ENCODE measurements at regions not wholly inside any gene's neighbourhood (a gene's known extent, or its start where the extent isn't known, plus 50 kb on each side); places are given as distances from the start of the nearest gene placed in this dataset.

- no peak for DNase-seq
- Histone ChIP-seq H3K36me3 (no peaks in the 10 kb centered on the region), H3K4me3 (no peak overlapping the region), H3K9me3 (peaks cover 0 to 3% (median 0%) of the 10 kb centered on the region in 4 donors), H3K27ac (no peak overlapping the region), H3K4me1 (peaks cover 0 to 2% (median 0%) of the 10 kb centered on the region in 4 donors), H3K27me3 (no peaks in the 10 kb centered on the region)
- TF ChIP-seq POLR2A (IDR thresholded peaks at IDR 0.05): no peak
- TF ChIP-seq, protein P1, sequence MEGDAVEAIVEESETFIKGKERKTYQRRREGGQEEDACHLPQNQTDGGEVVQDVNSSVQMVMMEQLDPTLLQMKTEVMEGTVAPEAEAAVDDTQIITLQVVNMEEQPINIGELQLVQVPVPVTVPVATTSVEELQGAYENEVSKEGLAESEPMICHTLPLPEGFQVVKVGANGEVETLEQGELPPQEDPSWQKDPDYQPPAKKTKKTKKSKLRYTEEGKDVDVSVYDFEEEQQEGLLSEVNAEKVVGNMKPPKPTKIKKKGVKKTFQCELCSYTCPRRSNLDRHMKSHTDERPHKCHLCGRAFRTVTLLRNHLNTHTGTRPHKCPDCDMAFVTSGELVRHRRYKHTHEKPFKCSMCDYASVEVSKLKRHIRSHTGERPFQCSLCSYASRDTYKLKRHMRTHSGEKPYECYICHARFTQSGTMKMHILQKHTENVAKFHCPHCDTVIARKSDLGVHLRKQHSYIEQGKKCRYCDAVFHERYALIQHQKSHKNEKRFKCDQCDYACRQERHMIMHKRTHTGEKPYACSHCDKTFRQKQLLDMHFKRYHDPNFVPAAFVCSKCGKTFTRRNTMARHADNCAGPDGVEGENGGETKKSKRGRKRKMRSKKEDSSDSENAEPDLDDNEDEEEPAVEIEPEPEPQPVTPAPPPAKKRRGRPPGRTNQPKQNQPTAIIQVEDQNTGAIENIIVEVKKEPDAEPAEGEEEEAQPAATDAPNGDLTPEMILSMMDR (IDR thresholded peaks at IDR 0.05): no peak
These were observed 162.8 kb upstream of the ZFHX3 start for GRCh38 chr16:73210686-73211085.

DNA sequence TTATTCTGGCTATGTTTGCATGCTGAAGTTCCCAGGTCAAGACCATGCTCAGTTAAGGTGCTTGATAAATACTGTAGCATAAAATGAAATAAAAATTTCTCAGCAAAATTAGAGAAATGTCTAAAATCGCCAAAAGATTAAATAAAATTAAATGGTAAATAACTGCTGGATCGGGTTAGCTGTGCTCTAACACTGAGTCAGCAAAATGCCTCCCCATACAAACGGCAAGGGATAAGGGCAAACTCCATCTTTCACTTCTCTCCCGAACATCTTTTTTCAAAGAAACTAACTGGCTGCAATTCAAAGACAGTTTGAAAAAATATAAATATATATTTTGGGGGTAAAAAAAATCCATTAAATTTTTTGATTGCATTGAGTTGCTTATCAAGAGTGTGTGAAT lies 162.2 kb upstream of the ZFHX3 start:
- Histone ChIP-seq H3K27me3 (no peaks in the 10 kb centered on the region), H3K36me3 (no peaks in the 10 kb centered on the region), H3K9me3 (peaks cover 0 to 3% (median 0%) of the 10 kb centered on the region in 4 donors), H3K27ac (no peak overlapping the region), H3K4me3 (no peak overlapping the region), H3K4me1 (peaks cover 0 to 6% (median 0%) of the 10 kb centered on the region in 4 donors)
- no peak for DNase-seq
- no peak for TF ChIP-seq POLR2A (IDR thresholded peaks at IDR 0.05)
- TF ChIP-seq, protein P1 (IDR thresholded peaks at IDR 0.05): no peak

DNA sequence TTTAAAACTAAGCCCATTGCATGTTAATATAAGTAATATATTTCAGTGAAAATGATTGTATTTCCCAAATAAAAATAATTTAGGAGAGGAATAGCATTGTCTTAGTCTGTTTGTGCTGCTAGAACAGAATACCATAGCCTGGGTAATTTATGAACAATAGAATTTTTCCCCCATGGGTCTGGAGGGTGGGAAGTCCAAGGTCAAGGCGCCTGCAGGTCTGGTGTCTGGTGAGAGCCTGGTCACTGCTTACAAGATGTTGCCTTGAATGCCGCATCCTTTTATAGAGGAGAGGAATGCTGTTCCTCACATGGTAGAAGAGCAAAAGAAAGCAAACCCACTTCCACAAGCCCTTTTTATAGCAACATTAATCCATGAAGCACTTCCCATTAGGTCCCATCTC lies 161.3 kb upstream of the ZFHX3 start:
- Histone ChIP-seq H3K36me3 (no peaks in the 10 kb centered on the region), H3K4me3 (no peak overlapping the region), H3K27me3 (no peaks in the 10 kb centered on the region), H3K4me1 (peaks cover 0 to 10% (median 0%) of the 10 kb centered on the region in 4 donors), H3K27ac (no peak overlapping the region), H3K9me3 (peaks cover 0 to 3% (median 0%) of the 10 kb centered on the region in 4 donors)
- TF ChIP-seq POLR2A (IDR thresholded peaks at IDR 0.05): no peak
- TF ChIP-seq, protein P1 (IDR thresholded peaks at IDR 0.05): no peak
- no peak for DNase-seq

DNA sequence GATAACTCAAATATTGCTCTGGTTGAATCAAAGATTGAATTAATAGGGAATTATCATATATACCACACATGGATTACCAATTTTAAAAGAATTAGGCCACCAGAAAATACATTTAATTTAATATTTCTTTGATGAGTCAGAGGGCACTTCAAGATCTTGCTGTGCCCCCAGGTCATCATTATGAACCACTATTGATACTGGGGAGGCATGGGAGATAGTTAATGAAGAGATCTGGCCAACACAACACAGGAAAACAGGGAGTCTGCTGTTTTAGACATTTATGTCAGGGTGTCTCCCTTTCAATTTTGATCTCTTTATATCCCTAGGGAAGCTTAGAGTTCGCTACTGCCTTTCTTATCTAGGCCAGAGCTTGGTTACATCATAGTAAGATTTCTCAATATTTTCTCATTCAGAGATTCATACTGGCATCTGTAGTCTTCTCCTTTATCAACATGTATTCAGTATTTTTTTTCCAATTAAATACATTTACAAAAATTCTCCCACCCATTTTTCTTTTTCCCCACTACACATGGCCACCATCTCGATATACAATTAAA lies 158.3 kb upstream of the ZFHX3 start:
- Histone ChIP-seq H3K36me3 (no peaks in the 10 kb centered on the region), H3K4me1 (peaks cover 0 to 37% (median 0%) of the 10 kb centered on the region in 4 donors), H3K4me3 (no peak overlapping the region), H3K9me3 (peaks cover 0 to 3% (median 0%) of the 10 kb centered on the region in 4 donors), H3K27me3 (no peaks in the 10 kb centered on the region), H3K27ac (no peak overlapping the region)
- DNase-seq: no peak
- TF ChIP-seq POLR2A (IDR thresholded peaks at IDR 0.05): no peak
- TF ChIP-seq, protein P1 (IDR thresholded peaks at IDR 0.05): no peak

GRCh38 chr16:73205153-73205886 lies 157.4 kb upstream of the ZFHX3 start:
- H3K36me3 ChIP-seq: no peaks in the 10 kb centered on the region
- no peak for DNase-seq
- peaks cover 0 to 37% (median 0%) of the 10 kb centered on the region in 4 donors for H3K4me1 ChIP-seq
- peak overlapping the region in 1 of 4 donors; percentile 28 for H3K27ac ChIP-seq
- no peak overlapping the region for H3K4me3 ChIP-seq
- no peak for TF ChIP-seq POLR2A (IDR thresholded peaks at IDR 0.05)
- TF ChIP-seq, protein P1 (IDR thresholded peaks at IDR 0.05): no peak
- H3K9me3 ChIP-seq: peaks cover 0 to 3% (median 0%) of the 10 kb centered on the region in 4 donors
- H3K27me3 ChIP-seq: no peaks in the 10 kb centered on the region
